ENCODE measurements at regions not wholly inside any gene's neighbourhood (a gene's known extent, or its start where the extent isn't known, plus 50 kb on each side); places are given as distances from the start of the nearest gene placed in this dataset.
"Not testable (repeated sequence)": the region's sequence is repeated elsewhere in the genome, so short reads cannot be mapped to it uniquely, and the experiment has no call there.

GRCh38 chr12:25394775-25395174 is 144.0 kb upstream of the KRAS start:
- not testable (repeated sequence) for H3K4me3 Mint-ChIP-seq; H3K9me3 Mint-ChIP-seq; H3K27me3 Mint-ChIP-seq (ENCODE audit: low read depth in 3 of 3); H3K36me3 Mint-ChIP-seq; H3K27ac Mint-ChIP-seq; H3K4me1 Mint-ChIP-seq; DNase-seq

- no peak overlapping the region for H3K27ac Mint-ChIP-seq
- no peak for DNase-seq
Observed at GRCh38 chr12:25394025-25394424, 143.3 kb upstream of the KRAS start.

GRCh38 chr12:25391346-25391745 is 140.6 kb upstream of the KRAS start:
- not testable (repeated sequence) for H3K27ac Mint-ChIP-seq; H3K9me3 Mint-ChIP-seq; DNase-seq; H3K27me3 Mint-ChIP-seq (ENCODE audit: low read depth in 3 of 3); H3K36me3 Mint-ChIP-seq; H3K4me3 Mint-ChIP-seq
- H3K4me1 Mint-ChIP-seq: peaks cover 8 to 14% of the 10 kb centered on the region in 2 donors

More at GRCh38 chr12:25394025-25394424, 143.3 kb upstream of the KRAS start:
- no peaks in the 10 kb centered on the region for H3K36me3 Mint-ChIP-seq
- no peaks in the 10 kb centered on the region for H3K9me3 Mint-ChIP-seq
- H3K4me3 Mint-ChIP-seq: no peak overlapping the region
- H3K4me1 Mint-ChIP-seq: no peaks in the 10 kb centered on the region
- peaks cover 1 to 4% (median 2%) of the 10 kb centered on the region in 3 donors for H3K27me3 Mint-ChIP-seq (ENCODE audit: low read depth in 3 of 3)

GRCh38 chr12:25388183-25388582 is 137.5 kb upstream of the KRAS start:
- H3K27me3 Mint-ChIP-seq (ENCODE audit: low read depth in 3 of 3): peaks cover 20 to 25% (median 20%) of the 10 kb centered on the region in 3 donors
- H3K4me3 Mint-ChIP-seq: peak overlapping the region in 1 of 5 donors; percentile 14
- peak overlapping the region in 1 of 6 donors; percentile 99 for H3K27ac Mint-ChIP-seq
- DNase-seq: no peak
- H3K4me1 Mint-ChIP-seq: peaks cover 20 to 28% of the 10 kb centered on the region in 2 donors
- no peaks in the 10 kb centered on the region for H3K9me3 Mint-ChIP-seq
- no peaks in the 10 kb centered on the region for H3K36me3 Mint-ChIP-seq

GRCh38 chr12:25387732-25388050 is 137.0 kb upstream of the KRAS start:
- Mint-ChIP-seq H3K4me3 (peak overlapping the region; percentile 89 to 100 (median 96)), H3K9me3 (no peaks in the 10 kb centered on the region), H3K36me3 (no peaks in the 10 kb centered on the region), H3K4me1 (peaks cover 20 to 28% of the 10 kb centered on the region in 2 donors), H3K27me3 (ENCODE audit: low read depth in 3 of 3) (peaks cover 20 to 25% (median 20%) of the 10 kb centered on the region in 3 donors), H3K27ac (peak overlapping the region; percentile 88 to 100 (median 97))
- DNase-seq: no peak

GRCh38 chr12:25386831-25387731 is 136.4 kb upstream of the KRAS start:
- peak overlapping the region; percentile 98 to 100 (median 100) for H3K27ac Mint-ChIP-seq
- no peaks in the 10 kb centered on the region for H3K9me3 Mint-ChIP-seq
- H3K36me3 Mint-ChIP-seq: no peaks in the 10 kb centered on the region
- DNase-seq: peak; percentile 76 to 83 (median 81)
- peak overlapping the region; percentile 96 to 100 (median 98) for H3K4me3 Mint-ChIP-seq
- H3K4me1 Mint-ChIP-seq: peaks cover 20 to 28% of the 10 kb centered on the region in 2 donors
- peaks cover 18 to 25% (median 20%) of the 10 kb centered on the region in 3 donors for H3K27me3 Mint-ChIP-seq (ENCODE audit: low read depth in 3 of 3)

- peak overlapping the region; percentile 98 to 100 (median 100) for H3K27ac Mint-ChIP-seq
- no peak for DNase-seq
- H3K36me3 Mint-ChIP-seq: no peaks in the 10 kb centered on the region
- H3K4me3 Mint-ChIP-seq: peak overlapping the region; percentile 96 to 100 (median 98)
- peaks cover 20 to 28% of the 10 kb centered on the region in 2 donors for H3K4me1 Mint-ChIP-seq
- H3K9me3 Mint-ChIP-seq: no peaks in the 10 kb centered on the region
- peaks cover 18 to 25% (median 20%) of the 10 kb centered on the region in 3 donors for H3K27me3 Mint-ChIP-seq (ENCODE audit: low read depth in 3 of 3)
Observed at GRCh38 chr12:25384893-25385248, 134.1 kb upstream of the KRAS start.

GRCh38 chr12:25384038-25384892 is 133.5 kb upstream of the KRAS start:
- DNase-seq: no peak
- H3K4me3 Mint-ChIP-seq: peak overlapping the region; percentile 96 to 100 (median 98)

GRCh38 chr12:25382311-25383106 is 131.8 kb upstream of the KRAS start:
- H3K9me3 Mint-ChIP-seq: no peaks in the 10 kb centered on the region
- peak overlapping the region in 1 of 5 donors; percentile 7 for H3K4me3 Mint-ChIP-seq
- no peak for DNase-seq
- peaks cover 18 to 25% (median 20%) of the 10 kb centered on the region in 3 donors for H3K27me3 Mint-ChIP-seq (ENCODE audit: low read depth in 3 of 3)
- H3K27ac Mint-ChIP-seq: peak overlapping the region; percentile 6 to 100 (median 98)
- H3K36me3 Mint-ChIP-seq: no peaks in the 10 kb centered on the region
- peaks cover 21 to 26% of the 10 kb centered on the region in 2 donors for H3K4me1 Mint-ChIP-seq

More at GRCh38 chr12:25384038-25384892, 133.5 kb upstream of the KRAS start:
- H3K9me3 Mint-ChIP-seq: no peaks in the 10 kb centered on the region
- no peaks in the 10 kb centered on the region for H3K36me3 Mint-ChIP-seq
- peaks cover 20 to 28% of the 10 kb centered on the region in 2 donors for H3K4me1 Mint-ChIP-seq
- peak overlapping the region; percentile 98 to 100 (median 100) for H3K27ac Mint-ChIP-seq
- H3K27me3 Mint-ChIP-seq (ENCODE audit: low read depth in 3 of 3): peaks cover 18 to 25% (median 20%) of the 10 kb centered on the region in 3 donors

- peaks cover 0 to 3% of the 10 kb centered on the region in 2 donors for H3K4me1 Mint-ChIP-seq
- H3K4me3 Mint-ChIP-seq: no peak overlapping the region
- peaks cover 0 to 2% (median 2%) of the 10 kb centered on the region in 3 donors for H3K27me3 Mint-ChIP-seq (ENCODE audit: low read depth in 3 of 3)
- no peaks in the 10 kb centered on the region for H3K9me3 Mint-ChIP-seq
- H3K36me3 Mint-ChIP-seq: no peaks in the 10 kb centered on the region
- H3K27ac Mint-ChIP-seq: peak overlapping the region in 2 of 6 donors; percentile 54 to 68
- no peak for DNase-seq
Observed at GRCh38 chr12:25377469-25378177, 126.9 kb upstream of the KRAS start.

GRCh38 chr12:25376985-25377384 is 126.3 kb upstream of the KRAS start:
- Mint-ChIP-seq H3K27me3 (ENCODE audit: low read depth in 3 of 3) (peaks cover 0 to 2% (median 0%) of the 10 kb centered on the region in 3 donors), H3K36me3 (peaks cover 0 to 2% (median 0%) of the 10 kb centered on the region in 3 donors), H3K4me3 (no peak overlapping the region), H3K27ac (no peak overlapping the region), H3K4me1 (peaks cover 0 to 3% of the 10 kb centered on the region in 2 donors), H3K9me3 (no peaks in the 10 kb centered on the region)
- no peak for DNase-seq

- H3K27ac Mint-ChIP-seq: peak overlapping the region in 3 of 6 donors; percentile 6 to 61 (median 41)
- no peak overlapping the region for H3K4me3 Mint-ChIP-seq
- no peaks in the 10 kb centered on the region for H3K9me3 Mint-ChIP-seq
- peaks cover 0 to 3% (median 0%) of the 10 kb centered on the region in 3 donors for H3K36me3 Mint-ChIP-seq
- peaks cover 0 to 3% of the 10 kb centered on the region in 2 donors for H3K4me1 Mint-ChIP-seq
- DNase-seq: no peak
- H3K27me3 Mint-ChIP-seq (ENCODE audit: low read depth in 3 of 3): peaks cover 0 to 2% (median 0%) of the 10 kb centered on the region in 3 donors
Observed at GRCh38 chr12:25376407-25376806, 125.7 kb upstream of the KRAS start.

All from immature natural killer cell (primary cell).